Testis (tissue), 2 donors: ENCODE measurements at regions not wholly inside any gene's neighbourhood (a gene's known extent, or its start where the extent isn't known, plus 50 kb on each side); places are given as distances from the start of the nearest gene placed in this dataset.

ENCODE experiments used
- DNase-seq: peaks from one replicate; pipeline ENCODE4 v3.0.0-alpha.2; 2019
- H3K27ac ChIP-seq, 2 donors: fragments of 200-600 bp; sonication (generic); one replicate each; pipeline ENCODE4 v1.5.1; 2019
- H3K27me3 ChIP-seq: fragments of 200-600 bp; sonication (generic); one replicate; pipeline ENCODE4 v1.5.1; 2019
- H3K36me3 ChIP-seq: fragments of 200-600 bp; sonication (generic); one replicate; pipeline ENCODE4 v1.5.1; 2017; ENCODE audit warnings: low read depth; ENCODE audit errors: missing control alignments
- H3K4me1 ChIP-seq: fragments of 200-600 bp; sonication (generic); one replicate; pipeline ENCODE4 v1.5.1; 2019
- H3K4me3 ChIP-seq, 2 donors: fragments of 200-600 bp; sonication (generic); one replicate each; pipeline ENCODE4 v1.5.1; 2017 to 2019
- H3K9me3 ChIP-seq: fragments of 200-600 bp; sonication (generic); one replicate; pipeline ENCODE4 v1.5.1; 2017
- POLR2A ChIP-seq: fragments of 450-650 bp; IDR thresholded peaks from one replicate; pipeline ENCODE4 v1.6.1; 2017; ENCODE audit warnings: antibody characterized with exemption, mild to moderate bottlenecking, moderate library complexity
- WGBS, 2 donors: methylation state at CpG; one replicate each; pipeline ENCODE4 v1.1.5; 2018; 5-methylcytosine and 5-hydroxymethylcytosine counted together
- intact Hi-C: fragments of 100-400 bp; cut with DNase I; formaldehyde crosslinking; loops from one replicate; pipeline ENCODE4 v1.15.1; 2023; ENCODE audit warnings: low total_unique reads
- TF ChIP-seq, protein P1 (sequence below), 3 experiments: fragments of 450-650 bp in 2 of 3; fragments of 200-600 bp in 1 of 3; sonication (generic) in 1 of 3; IDR thresholded peaks; one replicate each; pipeline ENCODE4 v1.5.1; 2016 to 2019; ENCODE audit warnings: antibody characterized with exemption in 3 of 3, mild to moderate bottlenecking in 2 of 3, moderate library complexity in 1 of 3

DNA sequence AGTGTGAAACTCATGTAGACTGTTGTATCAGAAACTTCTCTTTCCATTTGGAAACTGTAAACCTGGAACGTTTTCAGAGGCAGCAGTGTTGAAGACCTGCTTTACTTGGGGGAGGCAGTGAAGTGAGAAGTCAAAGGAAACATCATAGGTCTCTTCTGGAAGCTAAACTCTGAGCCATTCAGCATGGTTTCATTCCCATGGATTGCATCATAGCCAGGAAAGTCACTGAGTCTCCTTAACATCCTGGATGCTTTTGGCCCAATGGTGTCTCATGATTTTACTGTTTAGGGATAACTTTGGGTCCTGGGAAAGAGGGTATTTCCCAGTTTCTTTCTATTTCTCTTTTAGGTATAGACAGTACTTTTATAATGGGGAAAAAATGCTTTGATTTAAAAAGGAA, 153.2 kb upstream of the E2F8 start:
- H3K4me3 ChIP-seq = no peak overlapping the region
- no peaks in the 10 kb centered on the region for H3K36me3 ChIP-seq
- TF ChIP-seq, protein P1, sequence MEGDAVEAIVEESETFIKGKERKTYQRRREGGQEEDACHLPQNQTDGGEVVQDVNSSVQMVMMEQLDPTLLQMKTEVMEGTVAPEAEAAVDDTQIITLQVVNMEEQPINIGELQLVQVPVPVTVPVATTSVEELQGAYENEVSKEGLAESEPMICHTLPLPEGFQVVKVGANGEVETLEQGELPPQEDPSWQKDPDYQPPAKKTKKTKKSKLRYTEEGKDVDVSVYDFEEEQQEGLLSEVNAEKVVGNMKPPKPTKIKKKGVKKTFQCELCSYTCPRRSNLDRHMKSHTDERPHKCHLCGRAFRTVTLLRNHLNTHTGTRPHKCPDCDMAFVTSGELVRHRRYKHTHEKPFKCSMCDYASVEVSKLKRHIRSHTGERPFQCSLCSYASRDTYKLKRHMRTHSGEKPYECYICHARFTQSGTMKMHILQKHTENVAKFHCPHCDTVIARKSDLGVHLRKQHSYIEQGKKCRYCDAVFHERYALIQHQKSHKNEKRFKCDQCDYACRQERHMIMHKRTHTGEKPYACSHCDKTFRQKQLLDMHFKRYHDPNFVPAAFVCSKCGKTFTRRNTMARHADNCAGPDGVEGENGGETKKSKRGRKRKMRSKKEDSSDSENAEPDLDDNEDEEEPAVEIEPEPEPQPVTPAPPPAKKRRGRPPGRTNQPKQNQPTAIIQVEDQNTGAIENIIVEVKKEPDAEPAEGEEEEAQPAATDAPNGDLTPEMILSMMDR (IDR thresholded peaks at IDR 0.05) = no peak
- no peak for TF ChIP-seq POLR2A
- H3K27ac ChIP-seq = no peak overlapping the region
- H3K9me3 ChIP-seq = no peaks in the 10 kb centered on the region
- H3K4me1 ChIP-seq = no peaks in the 10 kb centered on the region
- DNase-seq = no peak
- intact Hi-C loops = no loop called here
- 77 to 93% methylated on average over 1 of the region's 1 CpG for WGBS, 2 donors
- no peaks in the 10 kb centered on the region for H3K27me3 ChIP-seq

DNA sequence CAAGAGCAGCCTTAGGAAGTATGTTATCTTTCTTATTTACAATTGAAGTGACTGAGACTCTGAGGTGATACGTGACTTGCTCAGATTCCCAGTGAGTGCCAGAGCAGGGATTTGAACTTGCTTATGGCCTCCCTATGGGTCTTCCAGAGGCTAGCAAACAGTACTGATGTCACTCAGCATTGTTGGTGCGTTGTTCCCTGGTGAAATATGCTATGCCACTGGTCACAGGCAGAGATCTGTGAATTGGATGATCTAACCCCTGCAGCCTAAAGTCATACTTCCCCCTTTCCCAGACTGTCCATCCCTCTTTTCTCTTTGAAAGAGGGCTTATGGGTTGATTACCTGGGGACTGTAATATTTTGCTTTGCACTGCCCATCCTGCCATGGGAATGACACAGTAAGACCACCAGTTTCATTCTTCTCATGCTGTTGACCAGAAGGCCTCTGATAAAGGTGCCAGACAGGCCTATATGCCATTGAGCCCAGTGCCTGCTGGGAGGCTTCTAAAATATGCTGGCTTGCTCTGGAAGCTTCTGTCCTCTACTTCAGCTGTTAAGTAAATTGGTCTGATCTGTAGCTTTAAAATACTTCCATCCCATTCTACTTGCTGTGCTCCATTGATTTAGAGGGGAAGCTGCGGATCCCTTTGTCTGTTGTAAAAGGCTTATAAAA, 152.2 kb upstream of the E2F8 start:
- no peak overlapping the region for H3K27ac ChIP-seq
- H3K4me1 ChIP-seq = no peaks in the 10 kb centered on the region
- no peaks in the 10 kb centered on the region for H3K9me3 ChIP-seq
- TF ChIP-seq POLR2A = no peak
- TF ChIP-seq, protein P1 (IDR thresholded peaks at IDR 0.05) = no peak
- H3K36me3 ChIP-seq = no peaks in the 10 kb centered on the region
- intact Hi-C loops = no loop called here
- H3K4me3 ChIP-seq = no peak overlapping the region
- H3K27me3 ChIP-seq = no peaks in the 10 kb centered on the region
- DNase-seq = no peak
- 88 to 97% methylated on average over 3 of the region's 3 CpGs for whole genome bisulfite sequencing, 2 donors

DNA sequence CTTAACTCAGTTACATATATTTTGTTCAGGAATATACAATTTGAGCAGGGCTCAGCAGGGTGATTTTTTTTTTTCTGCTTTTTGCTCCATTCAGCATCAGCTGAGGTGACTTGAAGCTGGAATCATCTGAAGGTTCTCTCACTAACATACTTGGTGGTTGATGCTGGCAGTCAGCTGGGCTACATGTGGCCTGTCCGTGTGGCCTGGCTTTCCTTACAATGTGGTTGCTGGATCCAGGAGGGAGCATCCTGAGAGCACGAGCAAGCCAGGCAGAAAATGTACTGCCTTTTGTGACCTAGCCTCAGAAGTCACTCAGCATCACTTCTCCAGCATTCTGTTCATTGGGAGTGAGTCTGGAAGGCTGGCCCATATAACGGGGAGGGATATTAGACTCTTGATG, 151.6 kb upstream of the E2F8 start:
- H3K27ac ChIP-seq = no peak overlapping the region
- no peaks in the 10 kb centered on the region for H3K9me3 ChIP-seq

DNA sequence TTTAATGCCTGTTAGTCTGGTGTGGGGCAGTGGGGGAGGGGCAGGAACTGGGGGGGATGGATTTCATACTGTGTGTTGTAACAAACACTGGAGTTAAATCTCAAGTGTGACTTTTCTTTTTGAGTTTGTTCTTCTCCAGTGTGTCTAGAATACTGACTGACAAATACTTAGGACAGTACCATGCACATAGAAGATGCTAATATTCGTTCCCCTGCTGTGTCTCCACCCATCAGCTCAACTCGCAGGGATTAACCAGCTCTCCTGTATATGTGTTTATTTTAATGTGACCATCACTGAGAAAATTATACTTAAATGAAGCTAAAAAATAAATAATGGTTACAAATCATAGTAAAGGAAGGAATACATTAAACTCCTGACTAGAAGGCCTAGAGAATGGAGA, 150.9 kb upstream of the E2F8 start:
- Histone ChIP-seq H3K9me3 (no peaks in the 10 kb centered on the region), H3K4me3 (no peak overlapping the region), H3K4me1 (no peaks in the 10 kb centered on the region), H3K27me3 (no peaks in the 10 kb centered on the region), H3K36me3 (no peaks in the 10 kb centered on the region), H3K27ac (no peak overlapping the region)
- WGBS, 2 donors = 89 to 90% methylated on average over 2 of the region's 2 CpGs
- TF ChIP-seq, protein P1 (IDR thresholded peaks at IDR 0.05) = no peak
- no peak for DNase-seq
- intact Hi-C loops = no loop called here

More for the DNA sequence above, 151.6 kb upstream of the E2F8 start:
- Histone ChIP-seq H3K27me3 (no peaks in the 10 kb centered on the region), H3K4me1 (no peaks in the 10 kb centered on the region), H3K36me3 (no peaks in the 10 kb centered on the region), H3K4me3 (no peak overlapping the region)
- intact Hi-C loops = no loop called here
- no peak for DNase-seq
- no peak for TF ChIP-seq POLR2A
- TF ChIP-seq, protein P1 (IDR thresholded peaks at IDR 0.05) = no peak
- WGBS, 2 donors = 69 to 75% methylated on average over 2 to 3 of the region's 3 CpGs

DNA sequence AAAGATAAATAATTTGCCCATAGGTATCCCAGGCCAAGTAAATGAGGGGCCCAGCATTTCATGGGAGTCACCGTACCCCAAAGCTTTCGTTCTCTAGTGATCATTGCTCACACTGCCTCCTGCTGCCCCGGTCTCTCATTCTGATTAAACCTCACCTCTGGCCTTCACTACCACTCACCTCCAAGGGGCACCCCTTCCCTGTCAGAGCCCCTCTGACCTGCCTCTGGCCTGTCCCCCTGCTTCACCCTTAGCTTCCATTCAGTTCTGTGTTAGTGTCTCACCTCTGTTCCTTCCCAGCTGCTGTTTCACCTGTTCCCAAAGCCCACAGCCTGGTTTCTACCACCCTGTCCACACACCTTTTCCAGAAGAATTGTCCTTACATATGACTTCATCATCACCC, 150.3 kb upstream of the E2F8 start:
- H3K4me3 ChIP-seq = no peak overlapping the region
- no peaks in the 10 kb centered on the region for H3K36me3 ChIP-seq
- no peak overlapping the region for H3K27ac ChIP-seq
- intact Hi-C loops = no loop called here
- no peaks in the 10 kb centered on the region for H3K4me1 ChIP-seq
- 62 to 67% methylated on average over 3 of the region's 3 CpGs for WGBS, 2 donors
- no peak for DNase-seq
- H3K9me3 ChIP-seq = no peaks in the 10 kb centered on the region
- H3K27me3 ChIP-seq = no peaks in the 10 kb centered on the region
- no peak for TF ChIP-seq POLR2A
- TF ChIP-seq, protein P1 (IDR thresholded peaks at IDR 0.05) = no peak
